ENCODE measurements at regions not wholly inside any gene's neighbourhood (a gene's known extent, or its start where the extent isn't known, plus 50 kb on each side); places are given as distances from the start of the nearest gene placed in this dataset.
A peak's percentile ranks its signal among the peaks of the same experiment; 100 is the strongest.

GRCh38 chr3:178085817-178086123, 450.5 kb upstream of the KCNMB2 start:
- Histone ChIP-seq H3K4me1 (peaks cover 0 to 81% (median 41%) of the 10 kb centered on the region in 4 donors), H3K4me3 (no peak overlapping the region), H3K36me3 (no peaks in the 10 kb centered on the region), H3K27ac (peak overlapping the region; percentile 74 to 77 (median 75)), H3K27me3 (no peaks in the 10 kb centered on the region), H3K9me3 (no peaks in the 10 kb centered on the region)
- DNase-seq: no peak
- no peak for TF ChIP-seq EP300 (IDR thresholded peaks at IDR 0.05)
- TF ChIP-seq POLR2AphosphoS5 (IDR thresholded peaks at IDR 0.05): no peak
- intact Hi-C loops (cut with DNase I): loop anchor here (10.0 kb wide), 1 partner anchor 261 kb away; no protein-coding TSS in a partner anchor

- H3K27ac ChIP-seq: peak overlapping the region; percentile 74 to 77 (median 75)
- intact Hi-C loops (cut with DNase I): loop anchor here (10.0 kb wide), 1 partner anchor 261 kb away; no protein-coding TSS in a partner anchor
These were observed 450.0 kb upstream of the KCNMB2 start for GRCh38 chr3:178086144-178086825.

GRCh38 chr3:178087376-178087775, 448.9 kb upstream of the KCNMB2 start:
- no peak for DNase-seq
- intact Hi-C loops (cut with DNase I): loop anchor here (10.0 kb wide), 1 partner anchor 263 kb away; no protein-coding TSS in a partner anchor
- Histone ChIP-seq H3K9me3 (no peaks in the 10 kb centered on the region), H3K27me3 (no peaks in the 10 kb centered on the region), H3K4me3 (no peak overlapping the region), H3K36me3 (no peaks in the 10 kb centered on the region), H3K27ac (no peak overlapping the region), H3K4me1 (peaks cover 0 to 68% (median 40%) of the 10 kb centered on the region in 4 donors)
- TF ChIP-seq CTCF (IDR thresholded peaks at IDR 0.05) (no peak), EP300 (IDR thresholded peaks at IDR 0.05) (no peak), POLR2AphosphoS5 (IDR thresholded peaks at IDR 0.05) (no peak), POLR2A (IDR thresholded peaks at IDR 0.05) (no peak)

More at GRCh38 chr3:178086144-178086825, 450.0 kb upstream of the KCNMB2 start:
- no peaks in the 10 kb centered on the region for H3K27me3 ChIP-seq
- H3K36me3 ChIP-seq: no peaks in the 10 kb centered on the region
- WGBS, 2 donors: 72 to 84% methylated on average over 6 of the region's 6 CpGs
- TF ChIP-seq CTCF (IDR thresholded peaks at IDR 0.05) (no peak), POLR2AphosphoS5 (IDR thresholded peaks at IDR 0.05) (no peak), EP300 (IDR thresholded peaks at IDR 0.05) (no peak), POLR2A (IDR thresholded peaks at IDR 0.05) (no peak)
- no peak overlapping the region for H3K4me3 ChIP-seq
- peaks cover 0 to 76% (median 41%) of the 10 kb centered on the region in 4 donors for H3K4me1 ChIP-seq
- DNase-seq: no peak
- no peaks in the 10 kb centered on the region for H3K9me3 ChIP-seq

GRCh38 chr3:178088963-178089362, 447.3 kb upstream of the KCNMB2 start:
- 14 to 57% methylated on average over 1 of the region's 1 CpG for WGBS, 2 donors
- no peak overlapping the region for H3K4me3 ChIP-seq
- H3K4me1 ChIP-seq: peaks cover 0 to 52% (median 28%) of the 10 kb centered on the region in 4 donors
- no peaks in the 10 kb centered on the region for H3K36me3 ChIP-seq
- H3K27ac ChIP-seq: no peak overlapping the region
- TF ChIP-seq EP300 (IDR thresholded peaks at IDR 0.05): no peak
- no peak for TF ChIP-seq CTCF (IDR thresholded peaks at IDR 0.05)
- no peak for TF ChIP-seq POLR2AphosphoS5 (IDR thresholded peaks at IDR 0.05)
- TF ChIP-seq POLR2A (IDR thresholded peaks at IDR 0.05): no peak
- no peaks in the 10 kb centered on the region for H3K9me3 ChIP-seq
- no peak for DNase-seq
- no peaks in the 10 kb centered on the region for H3K27me3 ChIP-seq
- intact Hi-C loops (cut with DNase I): loop anchor here (10.0 kb wide), 1 partner anchor 264 kb away; no protein-coding TSS in a partner anchor

GRCh38 chr3:178090899-178091298, 445.3 kb upstream of the KCNMB2 start:
- H3K36me3 ChIP-seq: no peaks in the 10 kb centered on the region
- H3K27ac ChIP-seq: no peak overlapping the region
- peaks cover 0 to 33% (median 8%) of the 10 kb centered on the region in 4 donors for H3K4me1 ChIP-seq
- TF ChIP-seq CTCF (IDR thresholded peaks at IDR 0.05) (no peak), POLR2AphosphoS5 (IDR thresholded peaks at IDR 0.05) (no peak), EP300 (IDR thresholded peaks at IDR 0.05) (no peak), POLR2A (IDR thresholded peaks at IDR 0.05) (no peak)
- DNase-seq: no peak
- WGBS, 2 donors: 90 to 97% methylated on average over 1 of the region's 1 CpG
- H3K9me3 ChIP-seq: peaks cover 0 to 4% (median 0%) of the 10 kb centered on the region in 4 donors
- no peaks in the 10 kb centered on the region for H3K27me3 ChIP-seq
- intact Hi-C loops (cut with DNase I): no loop called here
- H3K4me3 ChIP-seq: no peak overlapping the region
